ENCODE measurements at regions not wholly inside any gene's neighbourhood (a gene's known extent, or its start where the extent isn't known, plus 50 kb on each side); places are given as distances from the start of the nearest gene placed in this dataset.

DNA sequence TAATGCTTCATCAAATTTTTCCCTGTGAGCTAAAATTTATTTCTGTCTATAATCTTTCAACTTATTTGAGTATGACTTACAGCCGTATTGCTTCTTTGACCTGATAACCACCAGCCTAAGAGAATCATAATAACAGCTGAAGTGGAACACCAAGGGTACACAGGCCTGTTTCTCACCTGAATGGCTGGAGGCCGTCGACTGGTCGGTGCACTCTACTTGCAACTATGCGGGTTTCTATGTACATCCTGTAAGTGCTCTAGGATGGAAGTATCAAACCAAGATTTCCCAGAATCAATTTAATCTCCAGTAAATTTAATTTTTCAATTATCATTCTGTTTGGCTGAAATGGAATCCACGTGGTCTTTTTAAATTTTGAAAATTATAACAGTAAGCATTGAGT lies 504.8 kb upstream of the PHF14 start:
- TF ChIP-seq, protein P1, sequence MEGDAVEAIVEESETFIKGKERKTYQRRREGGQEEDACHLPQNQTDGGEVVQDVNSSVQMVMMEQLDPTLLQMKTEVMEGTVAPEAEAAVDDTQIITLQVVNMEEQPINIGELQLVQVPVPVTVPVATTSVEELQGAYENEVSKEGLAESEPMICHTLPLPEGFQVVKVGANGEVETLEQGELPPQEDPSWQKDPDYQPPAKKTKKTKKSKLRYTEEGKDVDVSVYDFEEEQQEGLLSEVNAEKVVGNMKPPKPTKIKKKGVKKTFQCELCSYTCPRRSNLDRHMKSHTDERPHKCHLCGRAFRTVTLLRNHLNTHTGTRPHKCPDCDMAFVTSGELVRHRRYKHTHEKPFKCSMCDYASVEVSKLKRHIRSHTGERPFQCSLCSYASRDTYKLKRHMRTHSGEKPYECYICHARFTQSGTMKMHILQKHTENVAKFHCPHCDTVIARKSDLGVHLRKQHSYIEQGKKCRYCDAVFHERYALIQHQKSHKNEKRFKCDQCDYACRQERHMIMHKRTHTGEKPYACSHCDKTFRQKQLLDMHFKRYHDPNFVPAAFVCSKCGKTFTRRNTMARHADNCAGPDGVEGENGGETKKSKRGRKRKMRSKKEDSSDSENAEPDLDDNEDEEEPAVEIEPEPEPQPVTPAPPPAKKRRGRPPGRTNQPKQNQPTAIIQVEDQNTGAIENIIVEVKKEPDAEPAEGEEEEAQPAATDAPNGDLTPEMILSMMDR (IDR thresholded peaks at IDR 0.05; ENCODE audit: low read depth, low read length) = no peak
- no peak for DNase-seq (ENCODE audit: extremely low read depth, low read depth)

DNA sequence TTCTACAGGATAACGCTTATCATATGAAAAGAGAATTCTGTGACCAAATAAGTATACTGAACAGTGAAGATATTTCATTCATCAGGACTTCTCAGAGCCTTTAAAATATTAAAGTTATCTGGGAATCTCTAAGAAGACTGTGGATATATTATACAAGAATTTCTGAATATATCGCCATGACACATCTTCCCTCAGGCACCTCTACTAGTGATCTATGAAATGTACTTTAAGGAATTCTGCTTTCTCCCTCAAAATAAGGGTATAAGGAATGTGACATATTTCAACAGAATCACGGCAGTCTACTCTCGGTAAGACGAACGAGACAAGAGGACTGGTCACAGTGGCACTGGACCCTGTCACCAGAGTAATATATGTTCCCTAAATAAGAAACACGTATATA lies 504.2 kb upstream of the PHF14 start:
- no peak for DNase-seq (ENCODE audit: extremely low read depth, low read depth)
- TF ChIP-seq, protein P1 (IDR thresholded peaks at IDR 0.05; ENCODE audit: low read depth, low read length) = no peak

DNA sequence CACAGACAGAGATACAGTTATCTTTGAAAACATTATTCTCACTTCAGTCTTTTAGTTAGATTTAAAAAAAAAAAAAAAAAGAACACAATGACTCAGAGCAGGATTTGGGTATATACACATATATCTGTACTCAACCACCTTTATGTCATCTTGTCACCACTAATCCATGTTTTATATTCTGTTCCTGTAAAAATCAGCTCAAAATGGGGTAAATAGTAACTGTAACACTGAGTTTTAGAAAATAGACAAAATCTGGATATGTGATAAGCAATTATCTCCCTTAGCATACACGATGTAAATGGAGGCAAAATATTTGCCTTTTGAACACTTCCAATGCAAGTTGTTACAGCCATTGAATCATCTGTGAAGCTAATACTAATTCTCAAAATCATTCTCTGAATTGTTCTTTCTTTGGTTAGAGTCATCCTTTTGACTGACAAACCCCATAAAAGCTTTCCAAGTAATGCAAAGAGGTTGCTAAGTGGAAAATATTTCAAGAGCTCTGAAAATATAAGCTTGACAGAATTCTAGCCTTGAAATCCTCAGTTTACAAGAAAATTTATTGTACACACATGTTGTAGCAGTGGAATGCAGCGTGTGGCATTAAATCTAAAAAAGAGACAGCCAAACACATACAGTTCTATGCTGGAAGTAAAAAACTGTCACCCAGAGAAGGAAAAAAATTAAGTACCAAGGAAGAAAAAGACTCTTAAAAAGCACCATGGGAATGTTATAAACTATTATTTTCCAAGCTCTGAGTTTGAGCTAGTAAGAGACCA lies 502.2 kb upstream of the PHF14 start:
- DNase-seq (ENCODE audit: extremely low read depth, low read depth) = no peak
- TF ChIP-seq, protein P1 (IDR thresholded peaks at IDR 0.05; ENCODE audit: low read depth, low read length) = no peak

- DNase-seq (ENCODE audit: extremely low read depth, low read depth) = no peak
- TF ChIP-seq, protein P1 (IDR thresholded peaks at IDR 0.05; ENCODE audit: low read depth, low read length) = no peak
Measured at GRCh38 chr7:10472115-10472514, 501.6 kb upstream of the PHF14 start.

GRCh38 chr7:10473569-10473968 lies 500.1 kb upstream of the PHF14 start:
- TF ChIP-seq, protein P1 (IDR thresholded peaks at IDR 0.05; ENCODE audit: low read depth, low read length) = no peak
- DNase-seq (ENCODE audit: extremely low read depth, low read depth) = no peak

DNA sequence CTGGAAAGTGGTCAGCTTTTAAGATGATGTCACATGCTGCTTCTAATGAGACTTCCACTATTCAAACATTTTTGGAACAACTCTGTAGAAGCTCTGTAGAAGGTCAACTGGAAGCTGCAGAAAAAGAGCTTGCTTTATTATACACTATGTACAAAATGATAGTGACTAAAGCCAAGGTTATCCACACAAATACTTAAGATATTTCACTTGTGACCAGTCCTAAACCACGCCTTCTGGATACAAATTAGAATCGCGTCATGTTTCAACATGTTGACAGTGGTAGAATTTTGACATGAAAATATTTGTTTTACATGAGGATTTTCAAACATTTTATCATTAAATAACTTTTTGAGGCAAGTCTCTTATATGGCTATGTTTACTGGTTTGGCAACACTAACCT lies 499.6 kb upstream of the PHF14 start:
- TF ChIP-seq, protein P1 (IDR thresholded peaks at IDR 0.05; ENCODE audit: low read depth, low read length) = no peak
- DNase-seq (ENCODE audit: extremely low read depth, low read depth) = no peak

DNA sequence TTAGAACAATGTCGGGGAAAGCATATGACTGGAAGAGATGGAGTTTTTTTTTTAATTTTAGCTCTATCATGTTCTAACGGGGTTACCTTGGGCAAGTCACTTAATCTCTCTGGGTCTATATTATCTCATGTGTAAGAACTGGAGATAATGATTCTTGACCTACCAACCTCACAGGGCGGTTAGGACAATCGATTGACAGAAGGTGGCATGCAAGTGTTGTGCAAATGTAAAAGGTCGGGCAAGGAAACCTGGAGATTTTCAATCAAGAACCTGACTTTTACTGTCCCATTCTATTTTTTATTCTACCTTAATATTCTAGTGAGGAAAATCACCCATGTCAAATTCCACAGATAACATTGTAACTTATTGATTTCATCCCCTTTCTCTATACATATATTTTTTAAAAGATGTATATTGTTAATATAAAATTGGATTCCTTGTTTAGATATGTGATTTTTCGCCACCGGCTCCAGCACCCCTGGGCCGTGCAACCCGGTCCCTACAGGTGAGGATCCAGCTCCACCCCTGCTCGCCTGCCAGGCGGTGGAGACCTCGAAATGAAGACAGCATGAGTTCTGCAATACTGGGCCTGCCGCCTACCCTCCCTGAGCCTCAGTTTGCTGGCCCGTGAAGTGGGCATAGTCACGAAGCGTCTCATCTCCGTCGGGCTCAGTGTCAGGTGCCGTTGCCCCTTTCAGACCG lies 497.6 kb upstream of the PHF14 start:
- TF ChIP-seq, protein P1 (IDR thresholded peaks at IDR 0.05; ENCODE audit: low read depth, low read length) = no peak

More for the DNA sequence above, 497.6 kb upstream of the PHF14 start:
- DNase-seq (ENCODE audit: extremely low read depth, low read depth) = no peak
